Mesenchymal stem cell (in vitro differentiated cells and primary cell): ENCODE measurements at regions not wholly inside any gene's neighbourhood (a gene's known extent, or its start where the extent isn't known, plus 50 kb on each side); places are given as distances from the start of the nearest gene placed in this dataset.

Source experiments
- DNase-seq: peaks from one replicate; pipeline ENCODE4 v3.0.0-alpha.2; 2013
- H2AFZ ChIP-seq: one replicate; pipeline ENCODE4 v1.6.1; 2013; ENCODE audit warnings: low read depth, mild to moderate bottlenecking, control low read depth, inconsistent platforms, low read length, moderate library complexity
- H2AK5ac ChIP-seq: 2 replicates; pipeline ENCODE4 v1.6.1; 2013; ENCODE audit warnings: low read length, moderate library complexity, mild to moderate bottlenecking, inconsistent platforms; ENCODE audit not compliant: severe bottlenecking
- H2BK120ac ChIP-seq: one replicate; pipeline ENCODE4 v1.6.1; 2013; ENCODE audit warnings: low read depth, mild to moderate bottlenecking, inconsistent platforms, low read length, moderate library complexity
- H2BK12ac ChIP-seq, 2 experiments: one replicate each; pipeline ENCODE4 v1.6.1; 2013; ENCODE audit warnings: inconsistent platforms in 2 of 2, low read length in 2 of 2, mild to moderate bottlenecking in 2 of 2, moderate library complexity in 2 of 2, control low read depth in 1 of 2
- H2BK15ac ChIP-seq: one replicate; pipeline ENCODE4 v1.6.1; 2013; ENCODE audit warnings: mild to moderate bottlenecking, low read depth, inconsistent platforms; ENCODE audit not compliant: poor library complexity, severe bottlenecking
- H2BK5ac ChIP-seq: 2 replicates; pipeline ENCODE4 v1.6.1; 2013; ENCODE audit warnings: low read depth, mild to moderate bottlenecking, low read length, control low read depth, inconsistent platforms; ENCODE audit not compliant: poor library complexity, severe bottlenecking
- H3K14ac ChIP-seq, 2 experiments: one replicate each; pipeline ENCODE4 v1.6.1; 2013; ENCODE audit warnings: inconsistent platforms in 2 of 2, low read length in 2 of 2, control low read depth in 1 of 2, mild to moderate bottlenecking in 1 of 2, moderate library complexity in 1 of 2
- H3K18ac ChIP-seq, 2 experiments: one replicate each; pipeline ENCODE4 v1.6.1; 2013; ENCODE audit warnings: inconsistent platforms in 2 of 2, low read length in 2 of 2, control low read depth in 1 of 2, low read depth in 1 of 2, mild to moderate bottlenecking in 1 of 2
- H3K23ac ChIP-seq, 2 experiments: one replicate each; pipeline ENCODE4 v1.6.1; 2013; ENCODE audit warnings: inconsistent platforms in 2 of 2, low read length in 2 of 2, mild to moderate bottlenecking in 2 of 2, moderate library complexity in 2 of 2, control low read depth in 1 of 2
- H3K27ac ChIP-seq: 2 replicates; pipeline ENCODE4 v1.5.1; 2013; ENCODE audit warnings: mild to moderate bottlenecking, moderate library complexity, low read length, control low read depth, inconsistent platforms; ENCODE audit not compliant: poor library complexity, severe bottlenecking
- H3K27me3 ChIP-seq, 2 experiments: 2 replicates each; pipeline versions ENCODE4 v1.6.1 to v1.7.0; 2013; ENCODE audit warnings: low read length in 2 of 2, mild to moderate bottlenecking in 2 of 2, moderate library complexity in 2 of 2, control low read depth in 1 of 2, inconsistent platforms in 1 of 2; ENCODE audit not compliant: control insufficient read depth in 1 of 2, insufficient read depth in 1 of 2
- H3K36me3 ChIP-seq, 2 experiments: 2 replicates each; pipeline versions ENCODE4 v1.6.1 to v1.7.0; 2013; ENCODE audit warnings: low read length in 2 of 2, control low read depth in 1 of 2, inconsistent platforms in 1 of 2, low read depth in 1 of 2, mild to moderate bottlenecking in 1 of 2; ENCODE audit not compliant: insufficient read depth in 2 of 2, control insufficient read depth in 1 of 2
- H3K4ac ChIP-seq, 2 experiments: one replicate each; pipeline ENCODE4 v1.6.1; 2013; ENCODE audit warnings: inconsistent platforms in 2 of 2, low read length in 2 of 2, mild to moderate bottlenecking in 2 of 2, moderate library complexity in 2 of 2, control low read depth in 1 of 2, low read depth in 1 of 2
- H3K4me1 ChIP-seq: 2 replicates; pipeline ENCODE4 v1.6.1; 2013; ENCODE audit warnings: low read depth, low read length, control low read depth; ENCODE audit not compliant: control insufficient read depth, insufficient read depth
- H3K4me2 ChIP-seq: 2 replicates; pipeline ENCODE4 v1.6.1; 2013; ENCODE audit warnings: low read length, mild to moderate bottlenecking, inconsistent platforms; ENCODE audit not compliant: poor library complexity, severe bottlenecking
- H3K4me3 ChIP-seq, 2 experiments: 2 replicates each; pipeline versions ENCODE4 v1.5.1 to v1.7.0; 2013; ENCODE audit warnings: low read length in 2 of 2, mild to moderate bottlenecking in 2 of 2, control low read depth in 1 of 2, low read depth in 1 of 2; ENCODE audit not compliant: insufficient read depth in 1 of 2
- H3K79me1 ChIP-seq: replicated peaks from 2 replicates; pipeline ENCODE4 v1.6.1; 2013; ENCODE audit warnings: mild to moderate bottlenecking, control low read depth, low read length, inconsistent platforms; ENCODE audit not compliant: poor library complexity, severe bottlenecking
- H3K9ac ChIP-seq: 2 replicates; pipeline ENCODE4 v1.7.0; 2013; ENCODE audit warnings: mild to moderate bottlenecking, low read length, moderate library complexity
- H3K9me3 ChIP-seq: 2 replicates; pipeline ENCODE4 v1.7.0; 2013; ENCODE audit warnings: mild to moderate bottlenecking, low read length; ENCODE audit not compliant: control insufficient read depth
- H4K8ac ChIP-seq: one replicate; pipeline ENCODE4 v1.6.1; 2013; ENCODE audit warnings: inconsistent platforms, mild to moderate bottlenecking, low read length, moderate library complexity
- H4K91ac ChIP-seq: one replicate; pipeline ENCODE4 v1.6.1; 2013; ENCODE audit warnings: mild to moderate bottlenecking, low read length, inconsistent platforms
- WGBS: methylation state at CpG from one replicate; pipeline ENCODE4 v1.1.7; 2013; ENCODE audit warnings: mixed read lengths; 5-methylcytosine and 5-hydroxymethylcytosine counted together

DNA sequence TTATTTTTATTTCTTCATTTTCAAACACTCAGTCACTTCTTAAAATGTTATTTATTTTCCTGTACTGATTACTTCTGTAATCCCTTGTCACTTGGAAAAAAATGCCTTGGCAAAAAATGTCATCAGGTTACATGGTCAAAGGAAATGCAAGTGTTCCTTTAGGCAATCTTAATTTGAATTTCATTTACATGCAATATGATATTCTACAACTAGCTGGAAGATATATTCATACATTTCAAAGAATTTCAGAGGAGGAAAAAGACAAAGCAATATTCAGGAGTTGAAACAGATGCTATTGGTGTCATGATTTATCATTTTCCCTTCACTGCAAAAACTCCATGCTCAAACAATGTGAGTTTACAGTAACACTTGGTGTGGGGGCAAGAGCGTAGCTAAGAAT, 1316.6 kb downstream of the FSTL5 start:
- Histone ChIP-seq H2BK12ac (no peak overlapping the region), H3K4me3 (no peak overlapping the region)
- no CpG with 5 or more reads among the region's 1 CpG for WGBS

DNA sequence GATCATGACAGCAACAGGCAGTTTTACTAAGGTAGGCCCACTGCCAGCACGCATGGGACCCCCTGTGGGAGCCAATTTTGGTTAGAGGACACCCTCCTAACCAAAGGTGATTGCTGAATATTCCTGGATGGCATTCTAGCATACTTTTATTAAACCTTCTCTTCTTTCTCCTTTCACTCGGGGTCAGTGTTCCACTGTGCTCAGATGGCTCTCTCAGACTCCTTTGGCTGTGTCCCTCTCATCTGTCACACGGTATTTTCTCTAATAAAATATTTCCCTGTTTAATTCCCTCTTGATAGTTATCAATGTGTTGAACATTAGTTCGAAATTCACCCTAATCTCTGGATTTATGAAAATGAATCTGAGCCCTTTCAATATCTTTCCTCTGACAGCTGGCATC, 1315.3 kb downstream of the FSTL5 start:
- no peak overlapping the region for H2BK120ac ChIP-seq
- no peak for DNase-seq
- peaks cover 2% of the 10 kb centered on the region for H3K4me1 ChIP-seq
- no peaks in the 10 kb centered on the region for H3K27me3 ChIP-seq
- H3K23ac ChIP-seq, result no peak overlapping the region
- H2BK12ac ChIP-seq, result peak overlapping the region; percentile 54 to 66
- no peak overlapping the region for H3K4me3 ChIP-seq
- no peak overlapping the region for H4K91ac ChIP-seq
- no peak overlapping the region for H3K4ac ChIP-seq
- H3K9me3 ChIP-seq, result no peaks in the 10 kb centered on the region
- peak overlapping the region; percentile 100 for H3K27ac ChIP-seq
- H2AFZ ChIP-seq, result no peak overlapping the region
- no peak overlapping the region for H3K14ac ChIP-seq
- no peak overlapping the region for H2BK5ac ChIP-seq
- H2AK5ac ChIP-seq, result no peak overlapping the region
- H4K8ac ChIP-seq, result no peak overlapping the region
- 100% methylated on average over 3 of the region's 4 CpGs for WGBS
- H2BK15ac ChIP-seq, result no peak overlapping the region
- H3K79me1 ChIP-seq, result no peaks in the 10 kb centered on the region
- H3K36me3 ChIP-seq, result no peaks in the 10 kb centered on the region
- H3K18ac ChIP-seq, result peak overlapping the region in 1 of 2 experiments; percentile 73
- no peak overlapping the region for H3K9ac ChIP-seq
- H3K4me2 ChIP-seq, result no peak overlapping the region

More for the DNA sequence above, 1316.6 kb downstream of the FSTL5 start:
- no peak overlapping the region for H2AFZ ChIP-seq
- peaks cover 2% of the 10 kb centered on the region for H3K4me1 ChIP-seq
- H4K8ac ChIP-seq, result no peak overlapping the region
- H3K4ac ChIP-seq, result no peak overlapping the region
- H3K9me3 ChIP-seq, result no peaks in the 10 kb centered on the region
- no peak overlapping the region for H3K9ac ChIP-seq
- no peak overlapping the region for H4K91ac ChIP-seq
- no peaks in the 10 kb centered on the region for H3K36me3 ChIP-seq
- no peak overlapping the region for H3K14ac ChIP-seq
- H3K27ac ChIP-seq, result no peak overlapping the region
- no peak overlapping the region for H2BK15ac ChIP-seq
- H3K79me1 ChIP-seq, result no peaks in the 10 kb centered on the region
- no peaks in the 10 kb centered on the region for H3K27me3 ChIP-seq
- no peak overlapping the region for H3K23ac ChIP-seq
- no peak overlapping the region for H3K18ac ChIP-seq
- no peak overlapping the region for H2BK5ac ChIP-seq
- no peak for DNase-seq
- no peak overlapping the region for H3K4me2 ChIP-seq
- H2AK5ac ChIP-seq, result no peak overlapping the region
- no peak overlapping the region for H2BK120ac ChIP-seq

DNA sequence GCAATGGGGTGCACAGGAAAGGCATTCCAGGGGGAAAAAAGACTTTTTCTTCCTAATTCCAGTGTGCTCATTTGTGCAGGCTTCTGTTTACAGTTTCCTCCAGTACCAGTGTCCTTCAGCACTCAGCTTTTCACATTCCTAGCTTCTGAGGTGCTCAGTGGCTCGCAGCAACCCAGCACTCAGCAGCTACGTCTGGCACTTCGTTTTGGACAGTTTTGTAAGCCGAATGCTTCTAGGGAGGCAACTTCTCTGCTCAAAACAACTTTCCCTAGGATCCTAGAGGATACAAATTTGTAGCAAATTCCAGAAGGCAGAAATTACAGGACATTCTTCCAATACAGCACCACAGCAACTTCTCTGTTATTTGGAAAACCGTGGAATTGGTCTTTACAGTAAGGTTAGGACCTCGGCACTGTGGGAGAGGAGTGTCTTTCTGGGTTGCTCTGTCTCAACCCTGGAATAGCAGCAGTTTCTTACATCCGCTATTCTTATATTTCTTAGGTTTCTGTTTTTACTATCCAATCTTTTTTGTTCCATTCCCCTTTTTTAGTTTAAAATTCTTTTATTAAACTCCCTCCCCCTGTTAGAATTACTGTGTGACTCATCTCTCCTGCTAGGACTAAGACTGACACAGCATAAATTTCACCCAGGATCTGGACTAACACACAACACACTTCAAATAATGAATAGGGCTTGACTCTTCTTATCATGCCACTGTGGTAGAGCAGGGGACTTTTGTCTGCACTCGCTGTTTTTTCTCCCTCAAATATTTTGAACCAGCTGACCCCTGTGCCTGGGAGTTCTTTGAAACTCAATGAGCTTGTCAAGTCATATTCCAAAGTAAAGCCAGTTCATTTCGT, 1314.7 kb downstream of the FSTL5 start:
- H2BK15ac ChIP-seq, result no peak overlapping the region
- peaks cover 2% of the 10 kb centered on the region for H3K4me1 ChIP-seq
- no peak overlapping the region for H3K23ac ChIP-seq
- peak overlapping the region in 1 of 2 experiments; percentile 62 for H3K18ac ChIP-seq
- peak; percentile 66 for DNase-seq
- peak overlapping the region; percentile 100 for H3K27ac ChIP-seq
- H3K79me1 ChIP-seq, result no peaks in the 10 kb centered on the region
- H2AFZ ChIP-seq, result no peak overlapping the region
- H2BK120ac ChIP-seq, result no peak overlapping the region
- H4K8ac ChIP-seq, result peak overlapping the region; percentile 54
- H3K9me3 ChIP-seq, result no peaks in the 10 kb centered on the region
- no peak overlapping the region for H2AK5ac ChIP-seq
- no peak overlapping the region for H3K9ac ChIP-seq
- peak overlapping the region in 1 of 2 experiments; percentile 41 for H3K4ac ChIP-seq
- H2BK5ac ChIP-seq, result peak overlapping the region; percentile 76
- H3K14ac ChIP-seq, result no peak overlapping the region
- no peaks in the 10 kb centered on the region for H3K27me3 ChIP-seq
- no peak overlapping the region for H2BK12ac ChIP-seq
- H3K36me3 ChIP-seq, result no peaks in the 10 kb centered on the region
- no peak overlapping the region for H4K91ac ChIP-seq
- peak overlapping the region; percentile 76 for H3K4me2 ChIP-seq
- 17% methylated on average over 8 of the region's 9 CpGs for WGBS
- peak overlapping the region in 1 of 2 experiments; percentile 52 for H3K4me3 ChIP-seq

DNA sequence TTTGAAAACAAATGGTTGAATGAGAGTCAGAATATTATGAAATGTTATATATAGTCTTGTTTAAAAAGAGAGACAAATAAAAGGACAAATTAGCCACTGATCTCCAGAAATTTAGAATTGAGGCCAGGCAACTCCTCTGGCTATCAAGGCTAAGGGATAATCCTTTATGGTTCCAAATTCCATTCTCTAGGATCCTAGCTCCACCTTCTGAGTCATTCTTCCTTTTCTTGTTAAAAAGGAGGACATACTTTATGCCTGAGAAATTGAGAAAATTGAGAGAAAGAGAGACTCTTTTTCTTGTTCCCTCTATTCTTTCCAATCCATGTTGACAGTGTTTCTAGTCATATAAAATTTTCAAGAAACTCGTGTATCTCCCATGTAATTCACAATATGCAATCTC, 1299.5 kb downstream of the FSTL5 start:
- Histone ChIP-seq H3K14ac (no peak overlapping the region), H2BK120ac (no peak overlapping the region), H3K9ac (no peak overlapping the region), H3K9me3 (peaks cover 6% of the 10 kb centered on the region), H4K8ac (no peak overlapping the region), H3K4me2 (no peak overlapping the region), H3K4ac (no peak overlapping the region), H3K18ac (no peak overlapping the region), H3K27me3 (no peaks in the 10 kb centered on the region), H2AK5ac (no peak overlapping the region), H3K4me1 (no peaks in the 10 kb centered on the region), H2BK15ac (no peak overlapping the region), H3K27ac (no peak overlapping the region), H3K79me1 (no peaks in the 10 kb centered on the region), H2BK12ac (no peak overlapping the region), H3K23ac (no peak overlapping the region), H4K91ac (no peak overlapping the region), H3K4me3 (no peak overlapping the region), H3K36me3 (no peaks in the 10 kb centered on the region), H2BK5ac (no peak overlapping the region), H2AFZ (no peak overlapping the region)
- no peak for DNase-seq
- no CpG with 5 or more reads among the region's 1 CpG for WGBS
